HG03442 (cell line): ENCODE measurements at regions not wholly inside any gene's neighbourhood (a gene's known extent, or its start where the extent isn't known, plus 50 kb on each side); places are given as distances from the start of the nearest gene placed in this dataset.
"Not testable (repeated sequence)": the region's sequence is repeated elsewhere in the genome, so short reads cannot be mapped to it uniquely, and the experiment has no call there.

Source experiments
- ATAC-seq: cut with Tn5 transposase; IDR thresholded peaks from one replicate; pipeline ENCODE4 v1.9.1; 2021; ENCODE audit warnings: mild to moderate bottlenecking, moderate library complexity; ENCODE audit not compliant: unreplicated experiment

DNA sequence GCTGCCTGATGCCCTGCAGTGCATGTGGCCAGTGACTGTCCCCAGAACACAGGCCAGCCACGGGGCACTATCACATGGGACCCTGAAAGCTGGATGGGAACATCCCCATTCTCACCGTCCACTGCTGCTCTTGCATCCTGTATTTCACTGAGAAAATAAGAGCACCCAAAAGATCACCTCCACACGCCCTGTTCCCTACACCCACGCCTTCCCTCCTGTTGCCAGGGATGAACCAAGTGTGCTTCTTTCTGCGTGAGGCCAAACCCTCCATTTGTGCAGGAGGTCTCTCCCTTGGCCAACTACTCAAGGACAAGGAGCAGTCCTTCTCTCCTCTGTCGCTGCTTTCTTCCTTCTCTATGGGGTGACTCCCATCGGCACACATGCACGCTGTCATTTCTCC is 118.3 kb downstream of the LRRC37A3 start:
- ATAC-seq: not testable (repeated sequence)

DNA sequence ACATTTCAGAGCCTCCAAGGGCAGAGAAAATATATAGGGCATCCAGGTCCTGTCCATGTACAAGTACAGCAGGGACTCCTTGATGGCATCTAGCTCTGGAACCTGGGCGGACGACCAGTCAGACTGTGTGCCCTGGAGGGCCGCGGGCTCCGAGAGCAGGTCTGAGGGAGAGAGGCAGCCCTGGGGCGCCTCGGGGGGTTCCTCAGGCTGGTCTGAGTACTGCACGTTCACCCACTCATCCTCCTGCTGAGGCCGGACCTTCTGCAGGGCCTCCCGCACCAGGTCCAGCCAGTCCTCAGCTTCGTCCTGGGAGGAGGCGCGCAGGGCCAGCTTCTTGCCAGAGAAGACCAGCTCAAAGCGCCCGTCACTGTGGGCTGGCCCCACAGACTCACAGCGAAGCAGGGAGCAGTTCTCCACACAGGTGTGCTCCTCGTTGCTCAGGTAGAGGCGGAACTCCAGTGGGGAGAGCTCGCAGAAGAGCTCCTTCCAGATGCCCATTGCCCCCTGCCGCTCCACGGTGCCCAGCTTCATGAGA is 118.8 kb downstream of the LRRC37A3 start:
- ATAC-seq: not testable (repeated sequence)

- not testable (repeated sequence) for ATAC-seq
These were observed 119.6 kb downstream of the LRRC37A3 start for GRCh38 chr17:64799543-64800188.

GRCh38 chr17:64798961-64799360 is 120.3 kb downstream of the LRRC37A3 start:
- not testable (repeated sequence) for ATAC-seq

GRCh38 chr17:64798489-64798790 is 120.8 kb downstream of the LRRC37A3 start:
- ATAC-seq: not testable (repeated sequence)

DNA sequence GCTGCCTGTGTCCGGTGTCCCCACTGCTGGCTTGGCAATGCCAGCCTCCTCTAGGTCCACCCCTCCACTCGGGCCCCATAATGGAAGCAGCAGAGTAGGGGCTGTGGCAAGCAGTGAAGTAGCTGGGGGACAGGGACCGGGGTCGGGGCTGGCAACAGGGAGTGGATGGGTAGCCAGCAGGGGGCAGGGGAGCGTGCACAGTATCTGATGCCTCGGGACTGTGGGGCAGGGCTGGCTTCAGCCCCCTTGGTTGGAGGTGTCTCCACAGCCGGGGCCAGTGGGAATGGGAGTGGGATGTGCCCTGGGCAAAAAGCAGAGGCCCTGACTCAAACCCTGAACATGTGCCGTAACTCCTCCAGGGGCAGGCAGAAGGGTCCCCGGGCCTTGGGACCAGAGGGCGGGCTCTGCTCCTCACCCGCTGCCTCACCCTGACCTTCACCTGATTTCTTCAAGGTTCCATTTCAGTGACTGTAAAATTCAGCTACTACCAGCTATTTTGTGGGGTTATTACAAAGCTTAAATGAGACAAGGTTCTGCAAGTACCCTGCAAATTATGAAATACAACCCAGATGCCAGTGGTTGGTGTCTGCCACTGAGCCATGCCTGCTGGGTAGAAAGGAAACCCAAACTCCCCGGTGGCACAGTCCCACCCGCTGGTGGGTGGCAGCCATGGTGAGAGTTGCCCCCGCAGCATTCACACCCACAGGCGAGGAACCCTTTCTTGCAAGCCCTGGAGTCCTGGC is 121.4 kb downstream of the LRRC37A3 start:
- not testable (repeated sequence) for ATAC-seq

GRCh38 chr17:64795342-64795741 is 123.9 kb downstream of the LRRC37A3 start:
- not testable (repeated sequence) for ATAC-seq

- ATAC-seq: not testable (repeated sequence)
These were observed 124.6 kb downstream of the LRRC37A3 start for GRCh38 chr17:64794548-64795274.

DNA sequence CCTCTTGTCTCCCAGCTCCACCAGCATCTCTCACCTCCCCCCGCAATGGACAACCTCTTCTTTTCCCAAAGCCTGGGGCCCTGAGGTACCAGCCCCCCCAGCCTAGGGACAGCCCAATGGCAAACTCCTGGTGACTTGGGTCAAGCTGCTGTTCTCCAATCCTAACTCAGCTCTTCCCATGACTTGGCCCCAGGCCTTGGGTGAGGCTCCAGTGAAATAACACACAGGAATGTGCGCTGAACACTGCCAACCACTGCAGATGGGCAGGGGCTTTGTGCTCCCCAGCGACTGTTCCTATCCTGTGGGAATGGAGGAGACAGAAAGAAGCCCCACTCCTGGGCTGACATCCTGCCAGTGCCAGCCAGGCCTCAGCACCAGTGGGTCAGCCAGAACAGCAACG is 125.2 kb downstream of the LRRC37A3 start:
- ATAC-seq: not testable (repeated sequence)

GRCh38 chr17:64792793-64793575 is 126.3 kb downstream of the LRRC37A3 start:
- not testable (repeated sequence) for ATAC-seq

DNA sequence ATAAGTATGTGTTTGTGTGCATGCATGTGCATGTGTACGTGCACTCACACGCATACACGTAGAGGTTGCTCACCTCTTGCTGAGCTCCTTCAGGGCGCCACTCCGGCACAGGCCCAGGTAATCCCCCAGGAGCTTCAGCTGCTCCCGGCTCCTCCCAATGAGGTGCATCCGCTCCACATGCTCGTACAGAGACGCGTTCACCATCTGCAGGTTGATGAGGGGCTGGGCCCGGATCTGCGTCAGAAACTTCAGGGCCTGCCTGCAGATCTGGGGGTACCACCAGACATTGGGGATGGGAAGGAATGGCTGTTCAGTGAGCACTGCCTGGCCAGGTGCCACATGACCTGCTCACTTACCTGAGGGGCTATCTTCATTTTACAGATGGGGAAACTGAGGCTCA is 127.0 kb downstream of the LRRC37A3 start:
- ATAC-seq: not testable (repeated sequence)

DNA sequence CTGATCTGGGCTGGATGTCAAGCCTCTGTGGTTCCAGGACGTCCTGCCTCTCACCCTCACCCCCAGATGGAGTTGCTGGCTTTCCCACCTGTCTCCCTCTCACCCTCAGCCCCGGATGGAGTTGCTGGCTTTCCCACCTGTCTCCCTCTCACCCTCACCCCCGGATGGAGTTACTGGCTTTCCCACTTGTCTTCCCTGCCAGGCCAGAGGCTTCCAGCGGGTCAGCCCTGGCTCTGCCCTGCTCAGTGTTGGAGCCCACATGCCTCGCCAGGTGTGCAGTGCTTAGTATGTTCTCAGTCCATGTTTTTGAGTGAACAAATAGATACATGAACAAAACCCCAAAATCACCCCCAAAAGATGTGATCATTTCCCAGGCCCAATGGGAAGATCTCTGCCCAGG is 127.6 kb downstream of the LRRC37A3 start:
- ATAC-seq: not testable (repeated sequence)

- not testable (repeated sequence) for ATAC-seq
These were observed 128.1 kb downstream of the LRRC37A3 start for GRCh38 chr17:64791226-64791625.

DNA sequence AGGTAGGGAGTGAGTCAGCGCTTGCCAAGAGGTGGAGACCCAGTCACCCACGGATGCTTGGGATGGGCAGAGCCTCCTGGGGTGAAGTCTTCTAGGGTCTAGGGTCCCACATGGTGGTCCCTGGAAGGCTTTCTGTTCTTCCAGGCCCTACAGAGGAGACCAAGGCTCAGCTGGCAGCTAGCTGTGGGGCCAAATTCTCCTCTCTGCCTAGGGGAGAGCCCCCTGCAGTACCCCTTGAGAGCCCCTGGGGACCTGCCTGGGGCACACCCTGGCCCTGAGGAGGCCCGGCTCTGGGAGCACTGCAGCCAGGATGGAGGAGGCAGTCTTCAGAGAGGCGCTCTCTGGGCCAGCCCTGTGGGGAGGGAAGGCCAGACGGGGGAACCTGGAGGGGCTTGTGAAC is 128.6 kb upstream of the SMURF2 start:
- not testable (repeated sequence) for ATAC-seq

DNA sequence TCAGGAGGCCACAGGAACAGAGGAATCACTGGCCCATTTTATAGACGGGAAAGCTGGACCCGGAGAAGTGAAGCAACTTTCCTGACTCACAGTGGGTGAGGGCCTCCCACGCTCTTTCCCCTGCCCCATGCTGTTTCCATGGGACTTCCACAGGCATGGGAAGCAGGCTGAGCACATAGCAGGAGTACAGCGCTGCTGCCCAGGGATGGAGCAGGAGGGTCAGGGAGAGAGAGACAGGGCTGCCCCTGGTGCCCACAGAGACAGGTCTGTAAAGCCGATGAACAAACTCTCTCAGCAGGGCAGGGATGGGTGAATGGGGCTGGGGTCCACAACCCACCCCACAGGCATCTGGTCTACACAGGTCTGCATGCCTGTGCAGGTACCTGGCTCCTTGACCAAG is 128.1 kb upstream of the SMURF2 start:
- not testable (repeated sequence) for ATAC-seq

DNA sequence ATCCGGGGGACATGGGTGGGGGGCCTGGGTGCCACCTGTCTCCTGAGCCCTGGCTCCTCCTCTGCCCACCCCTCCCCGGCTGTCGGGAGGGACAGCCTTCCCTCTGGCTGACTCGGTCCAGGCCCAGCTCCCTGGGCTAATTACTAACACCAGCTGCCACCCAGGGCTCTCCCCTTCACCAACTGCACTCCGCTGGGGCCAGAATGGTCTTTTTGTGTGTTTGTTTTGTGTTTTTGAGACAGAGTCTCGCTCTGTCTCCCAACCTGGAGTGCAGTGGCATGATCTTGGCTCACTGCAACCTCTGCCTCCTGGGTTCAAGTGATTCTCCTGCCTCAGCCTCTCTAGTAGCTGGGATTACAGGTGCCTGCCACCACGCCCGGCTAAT is 126.9 kb upstream of the SMURF2 start:
- not testable (repeated sequence) for ATAC-seq

GRCh38 chr17:64788286-64789060 is 126.4 kb upstream of the SMURF2 start:
- no peak for ATAC-seq

DNA sequence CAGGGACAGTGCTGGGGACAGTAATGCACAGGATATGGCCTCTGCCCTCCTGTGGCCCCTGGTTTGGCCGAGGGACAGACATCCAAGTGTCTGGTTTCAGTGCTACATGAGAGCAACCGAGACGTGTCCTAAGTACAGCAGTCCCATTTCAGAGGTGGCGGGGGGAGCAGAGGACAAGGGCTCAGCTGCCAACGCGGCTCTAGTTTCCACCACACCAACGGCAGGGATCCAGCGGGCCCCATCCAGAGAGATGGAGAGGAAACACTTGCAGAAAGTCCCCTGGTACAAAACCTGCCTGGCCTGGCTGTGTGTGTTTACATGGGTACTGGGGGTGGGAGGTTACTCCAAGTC is 125.8 kb upstream of the SMURF2 start:
- ATAC-seq: no peak

DNA sequence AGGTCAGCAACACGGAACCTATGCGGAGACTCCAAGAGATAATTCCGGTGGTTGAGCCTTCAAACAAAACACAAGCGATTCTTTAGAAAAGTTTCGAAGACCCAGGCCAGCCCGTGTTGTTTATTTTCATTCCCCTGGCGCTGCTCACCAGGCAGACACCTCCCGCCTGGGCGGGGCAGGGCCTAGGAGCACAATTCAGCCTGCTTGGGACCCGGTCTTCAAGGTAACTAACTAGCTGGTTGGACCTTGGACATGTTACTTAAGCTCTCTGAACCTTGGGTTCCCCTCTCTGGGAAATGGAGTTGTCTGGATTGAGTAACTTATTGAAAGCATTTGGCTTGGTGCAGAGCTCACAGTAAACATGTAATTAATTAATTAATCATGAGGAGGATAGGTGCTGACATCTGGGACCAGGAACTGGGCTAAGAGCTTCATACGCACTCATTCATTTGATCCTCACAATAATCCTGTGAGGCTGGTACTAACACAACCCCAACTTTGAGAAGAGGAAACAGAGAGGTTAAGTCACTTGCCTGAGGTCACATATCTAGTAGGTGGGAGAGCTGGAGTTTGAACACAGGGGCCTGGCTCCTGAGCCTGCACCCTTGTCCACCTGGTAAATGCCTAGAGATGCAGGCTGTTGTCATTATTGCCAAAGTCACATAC is 125.3 kb upstream of the SMURF2 start:
- no peak for ATAC-seq

DNA sequence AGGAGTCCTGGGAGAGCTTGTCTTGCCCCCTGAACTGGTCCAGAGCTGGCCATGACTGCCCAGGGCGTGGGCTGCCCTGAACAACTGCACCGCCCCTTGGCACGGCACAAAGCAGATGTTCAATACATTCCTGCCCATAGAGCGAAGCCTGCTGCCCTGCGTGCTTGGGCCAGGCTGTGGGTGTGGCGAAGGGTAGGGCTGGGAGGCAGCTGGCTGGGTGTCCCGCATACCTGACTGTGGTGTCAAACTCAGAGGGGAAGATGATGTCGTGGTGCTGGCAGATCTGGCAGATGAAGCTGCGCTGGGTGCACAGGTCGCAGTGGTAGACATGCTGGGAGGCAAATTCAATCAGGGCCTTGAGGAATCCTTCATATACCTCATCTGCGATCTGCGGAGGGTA is 124.2 kb upstream of the SMURF2 start:
- ATAC-seq: no peak
